Islet precursor cell (in vitro differentiated cells): ENCODE measurements at regions not wholly inside any gene's neighbourhood (a gene's known extent, or its start where the extent isn't known, plus 50 kb on each side); places are given as distances from the start of the nearest gene placed in this dataset.

Source experiments
- DNase-seq: peaks from one replicate; pipeline ENCODE4 v3.0.0-alpha.2; 2018

GRCh38 chrX:39948582-39948981 lies 149.2 kb downstream of the BCOR start:
- DNase-seq = peak; percentile 69

GRCh38 chrX:39950018-39950688 lies 147.6 kb downstream of the BCOR start:
- no peak for DNase-seq

DNA sequence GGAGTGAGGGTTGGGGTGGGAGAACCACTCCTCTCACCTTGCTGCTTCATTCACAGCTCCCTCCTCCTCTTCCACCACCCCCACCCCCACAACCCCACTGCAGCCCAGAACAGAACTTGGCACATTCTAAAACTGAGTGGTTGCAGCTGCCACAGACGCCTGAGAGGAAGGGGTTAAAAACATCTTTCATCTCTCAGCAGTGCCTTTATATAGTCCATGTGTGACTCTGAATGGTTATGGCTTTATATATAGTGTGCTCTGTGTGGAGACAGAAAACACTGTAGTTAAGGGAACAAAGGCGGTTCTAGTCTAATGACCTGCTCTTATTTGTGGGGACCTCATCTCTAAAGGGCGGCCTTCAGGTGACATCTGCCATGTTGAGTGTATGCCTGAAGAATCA lies 144.8 kb downstream of the BCOR start:
- no peak for DNase-seq

GRCh38 chrX:39953879-39954278 lies 143.9 kb downstream of the BCOR start:
- peak; percentile 77 for DNase-seq

GRCh38 chrX:39954851-39955250 lies 142.9 kb downstream of the BCOR start:
- no peak for DNase-seq

GRCh38 chrX:39955625-39956024 lies 142.1 kb downstream of the BCOR start:
- no peak for DNase-seq

- DNase-seq = no peak
These were observed 140.9 kb downstream of the BCOR start for GRCh38 chrX:39956803-39957394.

DNA sequence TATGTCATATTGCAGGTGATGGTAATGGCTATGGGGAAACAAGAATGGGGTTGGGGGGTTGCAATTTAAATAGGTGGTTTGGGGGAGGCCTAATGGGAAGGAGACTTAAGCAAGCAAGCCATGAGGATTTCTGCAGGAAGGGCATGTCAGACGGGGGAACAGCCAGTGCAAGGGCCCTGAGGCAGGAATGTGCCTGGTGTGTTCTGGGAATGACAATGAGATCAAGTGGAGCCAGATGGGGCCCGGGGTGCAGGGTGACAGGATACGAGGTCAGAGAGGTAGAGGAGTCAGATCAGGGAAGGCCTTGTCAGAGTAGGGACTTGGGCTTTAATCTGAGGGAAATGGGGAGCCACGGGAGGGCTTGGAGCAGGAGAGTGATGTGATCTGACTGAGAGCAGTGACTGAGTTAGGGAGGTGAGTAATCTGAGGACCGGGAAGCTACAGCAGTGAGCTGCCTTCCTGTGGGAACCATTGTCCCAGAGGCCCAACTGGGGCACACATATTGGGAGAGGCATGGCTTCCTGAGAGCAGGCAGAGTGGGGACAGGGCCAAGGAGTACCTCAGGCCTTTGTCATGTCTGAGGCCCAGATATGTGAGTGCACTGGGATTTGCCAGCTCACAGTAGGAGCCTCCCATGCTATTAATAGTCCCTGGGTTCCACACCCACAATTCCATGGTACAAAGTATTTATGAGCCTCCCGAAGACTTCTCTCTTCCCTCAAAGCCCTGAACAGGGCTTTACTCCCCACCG lies 139.8 kb downstream of the BCOR start:
- no peak for DNase-seq

- no peak for DNase-seq
These were observed 138.9 kb downstream of the BCOR start for GRCh38 chrX:39958850-39959249.

DNA sequence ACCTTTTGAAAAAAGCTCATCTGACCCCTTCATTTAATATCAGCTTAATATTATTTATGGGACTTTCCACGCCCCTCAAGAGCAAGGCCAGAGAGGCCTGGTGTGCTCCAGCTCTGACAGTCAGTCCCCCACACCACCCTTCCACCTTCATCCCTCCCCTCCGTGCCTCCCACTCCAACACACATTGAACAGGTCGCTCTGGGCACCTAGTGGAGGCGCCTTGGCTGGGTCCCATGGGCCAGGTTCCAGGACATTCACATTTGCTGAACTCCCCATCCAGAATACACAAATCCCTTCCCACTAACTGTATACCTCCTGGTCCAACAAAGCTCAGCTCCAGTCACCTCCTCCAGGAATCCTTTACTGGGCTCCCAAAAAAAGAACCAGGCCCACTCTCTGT lies 137.5 kb downstream of the BCOR start:
- no peak for DNase-seq

GRCh38 chrX:39961441-39961840 lies 136.3 kb downstream of the BCOR start:
- no peak for DNase-seq

DNA sequence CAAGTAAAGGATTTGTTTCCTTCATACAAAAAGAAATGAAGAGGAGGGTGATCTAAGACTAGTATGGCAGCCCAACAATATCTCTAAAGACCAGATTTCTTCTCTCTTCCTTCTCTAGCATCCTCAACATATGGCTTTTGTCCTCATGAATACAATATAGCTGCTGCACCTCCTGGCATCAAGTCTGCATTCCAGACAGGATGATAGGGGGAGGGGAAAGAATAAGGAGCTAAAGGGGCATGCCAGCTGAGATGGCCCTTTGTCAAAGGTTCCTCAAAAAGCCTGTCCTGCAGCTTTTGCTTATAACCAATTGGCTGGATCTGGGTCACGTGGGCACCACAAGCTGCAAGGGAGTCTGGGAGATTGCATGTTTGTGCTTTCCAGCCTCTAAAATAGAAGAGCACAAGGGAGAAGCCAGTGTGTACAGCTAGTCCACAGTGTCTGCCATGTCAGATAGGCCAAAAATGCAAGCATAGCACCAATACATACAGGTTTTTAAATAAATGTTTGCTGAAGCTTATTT lies 132.6 kb downstream of the BCOR start:
- DNase-seq = no peak

- DNase-seq = no peak
These were observed 131.6 kb downstream of the BCOR start for GRCh38 chrX:39966176-39966575.

GRCh38 chrX:39967348-39967747 lies 130.4 kb downstream of the BCOR start:
- DNase-seq = peak; percentile 78

GRCh38 chrX:39969099-39969818 lies 128.5 kb downstream of the BCOR start:
- peak; percentile 95 for DNase-seq

- DNase-seq = no peak
These were observed 127.8 kb downstream of the BCOR start for GRCh38 chrX:39969819-39970504.

DNA sequence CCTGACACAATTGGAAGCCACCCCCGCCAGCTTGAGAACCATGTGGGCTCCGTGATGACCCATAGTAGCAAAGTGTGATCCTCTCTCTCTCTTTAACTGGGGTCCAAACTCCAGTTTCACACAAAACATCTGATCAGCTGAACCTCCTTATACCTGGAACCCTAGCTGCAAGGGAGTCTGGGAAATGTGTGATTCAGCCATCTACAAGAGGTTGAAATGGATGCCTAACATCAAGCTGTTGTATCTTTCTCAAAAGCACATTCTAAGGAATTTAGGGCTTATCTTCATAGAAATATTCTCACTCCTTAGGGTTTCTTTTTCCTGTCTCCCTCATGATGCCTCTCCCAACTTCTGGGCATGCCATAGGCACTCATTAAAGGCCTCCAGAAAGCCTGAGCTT lies 126.0 kb downstream of the BCOR start:
- DNase-seq = no peak

GRCh38 chrX:39972340-39972739 lies 125.4 kb downstream of the BCOR start:
- DNase-seq = peak; percentile 64

DNA sequence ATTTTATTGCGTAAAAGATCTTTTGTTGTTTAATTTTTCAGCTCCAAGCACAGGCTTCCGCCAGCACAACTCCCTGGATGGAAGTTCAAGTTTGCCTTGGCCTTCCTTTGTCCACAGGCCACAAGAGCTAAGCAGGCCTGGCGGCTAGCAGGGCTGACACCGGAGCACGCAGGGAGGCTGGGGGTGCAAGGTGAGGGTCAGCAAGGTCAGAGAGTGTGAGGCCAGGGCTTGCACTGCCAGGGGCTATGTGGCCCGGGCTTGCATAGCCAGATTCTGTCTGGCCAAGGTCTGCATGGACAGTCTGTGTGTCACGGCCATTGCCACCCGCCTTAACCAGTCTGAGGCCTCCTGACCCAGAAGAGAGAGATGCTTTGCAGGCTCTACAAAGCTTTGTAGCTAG lies 123.9 kb downstream of the BCOR start:
- DNase-seq = peak; percentile 73

GRCh38 chrX:39974270-39974669 lies 123.5 kb downstream of the BCOR start:
- DNase-seq = peak; percentile 85

GRCh38 chrX:39975101-39975925 lies 122.4 kb downstream of the BCOR start:
- DNase-seq = peak; percentile 98

GRCh38 chrX:39981946-39982345 lies 115.8 kb downstream of the BCOR start:
- no peak for DNase-seq
